T-helper 1 cell treated with Interleukin-12 subunit alpha and Interleukin-12 subunit beta and Interleukin-4 antibody, amounts not matched to agents 30 μg/mL and 1 μg/mL, for 36 hours (primary cell): ENCODE measurements at regions not wholly inside any gene's neighbourhood (a gene's known extent, or its start where the extent isn't known, plus 50 kb on each side); places are given as distances from the start of the nearest gene placed in this dataset.

Experiments used
- H3K27ac Mint-ChIP-seq: one replicate; pipeline ENCODE4 v1.8.0; 2021; ENCODE audit warnings: mild to moderate bottlenecking, mixed read lengths
- H3K27me3 Mint-ChIP-seq: one replicate; pipeline ENCODE4 v1.8.0; 2021; ENCODE audit warnings: low read depth, mixed read lengths
- H3K36me3 Mint-ChIP-seq: one replicate; pipeline ENCODE4 v1.8.0; 2021; ENCODE audit warnings: low read depth, mixed read lengths
- H3K4me1 Mint-ChIP-seq: one replicate; pipeline ENCODE4 v1.8.0; 2021; ENCODE audit warnings: low read depth, mixed read lengths
- H3K4me3 Mint-ChIP-seq: one replicate; pipeline ENCODE4 v1.8.0; 2021; ENCODE audit warnings: mild to moderate bottlenecking, moderate library complexity, mixed read lengths
- H3K9me3 Mint-ChIP-seq: one replicate; pipeline ENCODE4 v1.8.0; 2021; ENCODE audit warnings: mixed read lengths

- no peak overlapping the region for H3K4me3 Mint-ChIP-seq
- H3K36me3 Mint-ChIP-seq, result no peaks in the 10 kb centered on the region
- H3K27me3 Mint-ChIP-seq, result peaks cover 32% of the 10 kb centered on the region
- no peaks in the 10 kb centered on the region for H3K4me1 Mint-ChIP-seq
- no peaks in the 10 kb centered on the region for H3K9me3 Mint-ChIP-seq
- no peak overlapping the region for H3K27ac Mint-ChIP-seq
These were observed 155.3 kb upstream of the MBNL1 start for GRCh38 chr3:152113413-152113812.

DNA sequence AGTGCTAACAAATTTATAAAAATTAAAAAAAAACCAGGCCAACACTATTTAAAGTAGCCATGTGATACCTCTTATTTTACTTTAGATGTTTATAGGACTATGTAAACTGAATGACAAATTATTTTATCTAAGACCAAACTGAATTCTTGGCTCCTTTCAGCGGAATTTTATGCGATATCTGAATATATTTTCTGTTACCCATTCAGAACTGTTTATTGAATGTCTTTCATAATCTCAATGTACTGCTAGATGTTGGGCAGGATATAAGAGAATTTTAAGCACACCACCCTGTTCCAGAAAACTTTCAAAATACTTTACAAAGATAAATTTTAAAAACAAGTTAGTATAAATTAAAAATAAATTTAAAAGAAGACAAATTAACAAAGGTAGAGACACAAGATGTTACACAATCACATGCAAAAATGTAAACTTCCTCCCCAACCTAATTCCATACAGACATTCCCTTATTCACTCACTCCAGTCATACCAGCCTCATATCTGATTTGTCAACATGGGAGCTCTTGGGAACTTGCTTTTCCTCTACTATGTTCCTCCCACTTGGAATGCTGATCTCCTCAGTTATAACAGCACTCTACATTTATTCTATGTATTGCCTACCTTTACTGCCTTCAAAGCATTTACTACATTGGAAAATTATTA is 154.6 kb upstream of the MBNL1 start:
- Mint-ChIP-seq H3K27ac (no peak overlapping the region), H3K27me3 (peaks cover 25% of the 10 kb centered on the region), H3K4me1 (no peaks in the 10 kb centered on the region), H3K9me3 (no peaks in the 10 kb centered on the region), H3K36me3 (no peaks in the 10 kb centered on the region), H3K4me3 (no peak overlapping the region)

DNA sequence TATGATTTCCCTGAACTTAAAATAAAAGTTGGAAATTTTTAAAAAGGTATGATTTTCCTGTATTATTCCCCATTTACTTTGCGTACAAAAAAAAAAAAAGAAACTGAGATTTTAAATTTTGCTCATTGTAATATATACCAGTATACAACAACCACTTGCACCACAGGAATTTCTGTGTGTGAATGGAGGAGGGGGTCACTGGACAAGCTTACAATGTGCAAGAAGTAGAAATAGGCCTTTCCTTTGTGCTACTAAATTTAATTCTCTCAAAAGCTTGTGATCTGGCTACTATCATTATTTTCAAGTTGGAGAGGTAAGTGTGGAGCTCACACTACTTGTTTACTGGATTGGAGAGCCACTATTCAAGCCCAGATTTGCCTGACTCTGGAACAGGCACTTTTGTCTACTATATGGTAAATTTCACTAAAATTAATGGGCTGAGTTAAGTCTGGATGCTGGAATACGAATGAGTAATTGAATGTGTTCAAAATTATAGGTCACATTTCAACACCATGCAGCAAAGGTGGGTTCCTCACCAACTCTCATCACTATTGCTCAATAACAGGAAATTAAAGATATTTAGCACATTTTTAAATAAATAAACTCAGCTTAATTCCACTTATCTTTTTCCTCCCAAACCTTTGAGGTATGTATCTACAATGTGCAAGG is 148.0 kb upstream of the MBNL1 start:
- Mint-ChIP-seq H3K27me3 (peaks cover 14% of the 10 kb centered on the region), H3K4me3 (no peak overlapping the region), H3K27ac (no peak overlapping the region), H3K9me3 (no peaks in the 10 kb centered on the region), H3K36me3 (no peaks in the 10 kb centered on the region), H3K4me1 (peaks cover 9% of the 10 kb centered on the region)

GRCh38 chr3:152121270-152121636 is 147.5 kb upstream of the MBNL1 start:
- Mint-ChIP-seq H3K4me1 (peaks cover 9% of the 10 kb centered on the region), H3K4me3 (no peak overlapping the region), H3K27me3 (peaks cover 12% of the 10 kb centered on the region), H3K27ac (no peak overlapping the region), H3K9me3 (no peaks in the 10 kb centered on the region), H3K36me3 (no peaks in the 10 kb centered on the region)

DNA sequence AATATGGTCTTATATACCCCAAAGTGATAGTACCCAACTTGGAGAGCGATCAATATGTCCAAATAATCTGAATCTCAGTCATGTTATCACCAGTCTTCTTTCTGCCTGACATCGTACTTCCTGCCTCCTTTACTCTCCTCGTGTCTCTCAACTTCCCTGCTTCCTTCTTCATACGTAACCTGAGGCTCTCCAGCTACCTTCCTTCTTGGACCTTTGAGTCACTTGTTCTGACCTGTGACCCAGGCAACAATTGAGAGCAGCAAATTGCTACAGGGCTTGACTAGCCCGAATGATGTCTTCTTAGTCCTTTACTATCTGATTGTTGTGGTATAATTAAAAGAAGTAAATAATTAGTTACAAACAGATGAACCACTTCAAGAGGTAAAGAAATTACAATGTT is 145.9 kb upstream of the MBNL1 start:
- Mint-ChIP-seq H3K36me3 (no peaks in the 10 kb centered on the region), H3K4me1 (peaks cover 14% of the 10 kb centered on the region), H3K4me3 (no peak overlapping the region), H3K27me3 (peaks cover 18% of the 10 kb centered on the region), H3K27ac (peak overlapping the region; percentile 43), H3K9me3 (no peaks in the 10 kb centered on the region)

DNA sequence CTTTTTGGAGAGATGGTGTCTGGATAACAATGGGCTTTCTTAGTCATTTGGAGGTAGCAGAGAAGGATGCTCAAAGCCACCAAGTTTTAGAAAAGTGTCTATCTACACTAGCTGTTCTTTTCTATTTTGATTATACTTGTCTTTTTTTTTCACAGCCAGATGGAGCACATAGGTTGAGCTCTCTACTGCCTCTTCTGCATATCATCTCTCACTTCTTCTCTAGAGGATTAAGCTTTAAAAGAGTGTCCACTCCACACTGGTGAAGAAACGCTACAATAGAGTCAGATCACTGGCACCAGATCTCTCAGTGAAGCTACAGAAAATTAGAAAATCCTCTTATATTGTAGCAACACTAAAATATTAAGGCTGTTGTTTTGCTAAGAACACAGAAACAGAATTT is 145.3 kb upstream of the MBNL1 start:
- Mint-ChIP-seq H3K27me3 (peaks cover 19% of the 10 kb centered on the region), H3K4me1 (peaks cover 14% of the 10 kb centered on the region), H3K36me3 (no peaks in the 10 kb centered on the region), H3K4me3 (no peak overlapping the region), H3K27ac (no peak overlapping the region), H3K9me3 (no peaks in the 10 kb centered on the region)

DNA sequence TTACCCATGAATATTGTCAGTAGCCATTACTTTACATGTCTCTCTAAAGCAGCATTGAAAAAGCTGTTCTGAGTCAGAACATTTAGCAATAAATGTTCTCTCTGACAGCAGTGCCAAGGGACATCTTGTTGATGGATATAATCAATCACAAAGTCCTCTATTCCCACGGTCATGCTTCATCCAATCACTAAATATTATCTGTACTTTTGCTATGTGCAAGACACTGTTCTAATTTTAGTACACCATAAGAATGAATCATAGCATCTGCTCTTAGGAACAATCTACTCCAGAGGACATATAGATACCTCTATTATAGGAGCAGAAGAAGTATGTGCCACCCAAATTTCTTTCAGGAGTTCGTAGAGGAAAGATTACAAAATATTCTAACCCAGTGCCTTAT is 142.5 kb upstream of the MBNL1 start:
- Mint-ChIP-seq H3K9me3 (no peaks in the 10 kb centered on the region), H3K4me1 (peaks cover 11% of the 10 kb centered on the region), H3K27ac (no peak overlapping the region), H3K27me3 (peaks cover 27% of the 10 kb centered on the region), H3K4me3 (no peak overlapping the region), H3K36me3 (no peaks in the 10 kb centered on the region)

DNA sequence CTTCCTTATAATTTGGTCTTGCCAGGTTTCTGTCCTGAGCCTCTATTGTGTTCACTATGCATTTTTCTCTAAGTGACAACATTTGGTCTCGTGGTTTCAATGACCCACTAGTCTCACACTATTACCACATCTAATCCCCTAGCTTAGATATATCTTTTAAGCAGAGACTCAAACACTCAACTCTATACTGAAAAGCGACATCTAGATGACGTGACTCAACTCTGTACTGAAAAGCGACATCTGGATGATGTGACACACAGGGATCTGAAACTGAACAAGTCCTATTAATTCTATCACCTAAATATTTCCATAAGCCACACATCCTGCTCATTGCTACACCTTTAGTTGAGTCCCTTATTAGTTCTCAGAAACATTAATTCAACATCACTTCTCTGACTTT is 141.7 kb upstream of the MBNL1 start:
- peaks cover 11% of the 10 kb centered on the region for H3K4me1 Mint-ChIP-seq
- H3K27me3 Mint-ChIP-seq, result peaks cover 27% of the 10 kb centered on the region
- no peaks in the 10 kb centered on the region for H3K9me3 Mint-ChIP-seq
- H3K27ac Mint-ChIP-seq, result no peak overlapping the region
- no peak overlapping the region for H3K4me3 Mint-ChIP-seq
- H3K36me3 Mint-ChIP-seq, result no peaks in the 10 kb centered on the region

GRCh38 chr3:152128356-152128755 is 140.4 kb upstream of the MBNL1 start:
- peaks cover 7% of the 10 kb centered on the region for H3K4me1 Mint-ChIP-seq
- H3K9me3 Mint-ChIP-seq, result no peaks in the 10 kb centered on the region
- no peak overlapping the region for H3K4me3 Mint-ChIP-seq
- no peaks in the 10 kb centered on the region for H3K36me3 Mint-ChIP-seq
- peaks cover 36% of the 10 kb centered on the region for H3K27me3 Mint-ChIP-seq
- no peak overlapping the region for H3K27ac Mint-ChIP-seq

- Mint-ChIP-seq H3K4me1 (no peaks in the 10 kb centered on the region), H3K27me3 (peaks cover 13% of the 10 kb centered on the region), H3K36me3 (no peaks in the 10 kb centered on the region), H3K4me3 (no peak overlapping the region), H3K27ac (no peak overlapping the region), H3K9me3 (peaks cover 4% of the 10 kb centered on the region)
These were observed 129.1 kb upstream of the MBNL1 start for GRCh38 chr3:152139651-152140050.

DNA sequence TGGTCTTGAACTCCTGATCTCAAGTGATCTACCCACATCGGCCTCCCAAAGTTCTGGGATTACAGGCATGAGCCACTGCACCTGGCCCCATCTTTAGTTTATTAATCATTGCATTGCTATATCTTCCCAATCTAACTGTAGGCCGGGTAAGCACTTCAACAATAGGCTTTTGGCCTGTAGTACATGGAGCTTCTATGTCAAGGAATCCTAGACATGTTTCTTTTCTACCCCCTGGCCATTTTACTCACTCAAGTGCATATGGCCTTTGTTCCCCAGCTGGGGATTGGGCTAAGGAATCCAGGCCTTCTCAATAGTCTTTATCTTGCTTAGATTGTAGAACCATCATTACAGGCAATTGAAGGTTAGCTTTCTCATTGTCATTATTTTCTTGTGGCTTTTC is 122.3 kb upstream of the MBNL1 start:
- peaks cover 5% of the 10 kb centered on the region for H3K27me3 Mint-ChIP-seq
- H3K27ac Mint-ChIP-seq, result no peak overlapping the region
- H3K4me3 Mint-ChIP-seq, result no peak overlapping the region
- H3K36me3 Mint-ChIP-seq, result peaks cover 5% of the 10 kb centered on the region
- H3K4me1 Mint-ChIP-seq, result peaks cover 20% of the 10 kb centered on the region
- no peaks in the 10 kb centered on the region for H3K9me3 Mint-ChIP-seq

- Mint-ChIP-seq H3K9me3 (no peaks in the 10 kb centered on the region), H3K4me3 (no peak overlapping the region), H3K4me1 (peaks cover 20% of the 10 kb centered on the region), H3K36me3 (peaks cover 5% of the 10 kb centered on the region), H3K27ac (no peak overlapping the region), H3K27me3 (peaks cover 5% of the 10 kb centered on the region)
These were observed 121.0 kb upstream of the MBNL1 start for GRCh38 chr3:152147748-152148147.

- Mint-ChIP-seq H3K36me3 (peaks cover 5% of the 10 kb centered on the region), H3K4me1 (peaks cover 20% of the 10 kb centered on the region), H3K9me3 (no peaks in the 10 kb centered on the region), H3K4me3 (no peak overlapping the region), H3K27ac (no peak overlapping the region), H3K27me3 (peaks cover 5% of the 10 kb centered on the region)
These were observed 120.2 kb upstream of the MBNL1 start for GRCh38 chr3:152148579-152148978.

DNA sequence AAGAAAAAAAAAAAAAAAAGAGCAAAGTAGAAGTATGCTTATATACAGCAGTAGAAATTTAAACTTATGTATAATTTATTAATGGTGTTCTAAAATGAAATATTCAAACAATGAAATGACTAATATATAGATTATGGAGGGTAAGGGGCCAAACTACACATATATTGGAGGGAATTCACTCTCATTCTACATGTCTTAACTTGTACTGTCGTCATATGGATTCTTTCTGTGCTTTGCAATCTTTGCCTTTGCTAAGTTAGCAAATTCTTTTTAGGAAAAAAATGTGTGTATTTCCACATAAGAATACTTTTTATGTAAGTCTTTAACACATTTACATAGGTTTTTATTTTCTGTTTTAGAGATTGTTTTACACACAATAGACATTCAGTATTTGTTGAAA is 118.9 kb upstream of the MBNL1 start:
- Mint-ChIP-seq H3K4me3 (no peak overlapping the region), H3K9me3 (no peaks in the 10 kb centered on the region), H3K27me3 (peaks cover 5% of the 10 kb centered on the region), H3K36me3 (peaks cover 5% of the 10 kb centered on the region), H3K27ac (no peak overlapping the region), H3K4me1 (peaks cover 20% of the 10 kb centered on the region)

DNA sequence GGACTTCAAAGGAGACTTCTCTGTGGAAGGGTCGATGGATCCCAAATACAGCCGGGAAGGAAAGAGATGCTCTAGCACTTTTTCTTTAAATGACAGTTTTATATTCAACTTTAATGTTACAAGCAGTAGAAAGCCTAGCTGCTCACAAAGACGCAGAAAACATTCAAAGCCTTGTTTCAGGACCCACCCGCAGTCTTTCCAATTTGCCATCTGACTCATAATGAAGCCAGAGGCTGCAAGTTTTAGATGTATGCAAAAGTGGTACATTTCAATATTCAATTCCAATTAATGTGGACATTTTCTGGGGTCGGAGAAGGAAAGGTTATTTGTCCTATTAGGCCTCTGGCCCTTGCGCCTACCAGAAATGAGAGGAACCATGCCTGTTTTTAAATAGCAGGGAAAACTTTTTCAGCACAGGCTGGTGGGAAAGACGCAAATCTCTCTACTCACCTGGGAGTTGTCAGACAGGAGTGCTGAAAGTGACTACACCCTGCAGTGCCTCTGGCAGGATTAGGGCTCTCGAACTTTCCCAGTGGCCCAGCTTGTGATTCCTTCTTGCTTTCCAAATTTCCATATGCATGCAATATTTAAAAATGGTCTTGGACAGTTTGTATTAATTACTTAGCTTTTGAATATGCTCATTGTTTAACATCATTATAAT is 117.4 kb upstream of the MBNL1 start:
- Mint-ChIP-seq H3K36me3 (peaks cover 5% of the 10 kb centered on the region), H3K4me3 (no peak overlapping the region), H3K4me1 (peaks cover 20% of the 10 kb centered on the region), H3K27me3 (peaks cover 6% of the 10 kb centered on the region), H3K9me3 (no peaks in the 10 kb centered on the region), H3K27ac (no peak overlapping the region)
